Esophagus squamous epithelium (tissue), 5 donors: ENCODE measurements at regions not wholly inside any gene's neighbourhood (a gene's known extent, or its start where the extent isn't known, plus 50 kb on each side); places are given as distances from the start of the nearest gene placed in this dataset.

Source experiments
- DNase-seq: peaks from one replicate; lab custom pipeline; 2025; lab: John Stamatoyannopoulos, UW
- H3K27ac ChIP-seq, 4 donors: fragments of 200-600 bp; sonication (generic); one replicate each; pipeline ENCODE4 v1.5.1; 2016 to 2019; ENCODE audit warnings: mild to moderate bottlenecking in 1 of 4
- H3K27me3 ChIP-seq, 4 donors: fragments of 200-600 bp; sonication (generic); 1 replicate in 3 of 4; 2 replicates in 1 of 4; pipeline versions ENCODE4 v1.5.1 to v1.6.0; 2017 to 2021; ENCODE audit warnings: antibody characterized with exemption in 1 of 4
- H3K36me3 ChIP-seq, 3 donors: fragments of 200-600 bp; sonication (generic); one replicate each; pipeline ENCODE4 v1.5.1; 2016 to 2019
- H3K4me1 ChIP-seq, 3 donors: fragments of 200-600 bp; sonication (generic); one replicate each; pipeline ENCODE4 v1.5.1; 2017 to 2019
- H3K4me3 ChIP-seq, 4 donors: fragments of 200-600 bp; sonication (generic); 1 replicate in 3 of 4; 2 replicates in 1 of 4; pipeline ENCODE4 v1.5.1; 2016 to 2019; ENCODE audit warnings: mild to moderate bottlenecking in 2 of 4, moderate library complexity in 1 of 4
- H3K9me3 ChIP-seq, 3 donors: fragments of 200-600 bp; sonication (generic); one replicate each; pipeline ENCODE4 v1.5.1; 2016 to 2019
- CTCF ChIP-seq, 6 experiments: fragments of 450-650 bp in 4 of 6; fragments of 200-600 bp in 2 of 6; sonication (generic) in 2 of 6; IDR thresholded peaks; one replicate each; pipeline ENCODE4 v1.5.1; 2016 to 2019; ENCODE audit warnings: antibody characterized with exemption in 6 of 6, mild to moderate bottlenecking in 4 of 6, moderate library complexity in 4 of 6
- POLR2A ChIP-seq, 4 donors: fragments of 450-650 bp; IDR thresholded peaks; one replicate each; pipeline ENCODE4 v1.6.1; 2017; ENCODE audit warnings: antibody characterized with exemption in 4 of 4, mild to moderate bottlenecking in 4 of 4, moderate library complexity in 3 of 4
- WGBS, 2 donors: methylation state at CpG; one replicate each; pipeline ENCODE4 v1.1.5; 2018; 5-methylcytosine and 5-hydroxymethylcytosine counted together
- intact Hi-C: fragments of 100-400 bp; cut with DNase I; formaldehyde crosslinking; loops from one replicate; pipeline ENCODE4 v1.15.0; 2022
- donor health status: DM: yes; HTN: yes; CAD: no.

GRCh38 chr5:124227914-124228313, 518.5 kb downstream of the ZNF608 start:
- Histone ChIP-seq H3K27ac (no peak overlapping the region), H3K27me3 (no peaks in the 10 kb centered on the region), H3K4me1 (no peaks in the 10 kb centered on the region), H3K36me3 (no peaks in the 10 kb centered on the region), H3K4me3 (no peak overlapping the region), H3K9me3 (no peaks in the 10 kb centered on the region)
- intact Hi-C loops, result no loop called here
- TF ChIP-seq CTCF (IDR thresholded peaks at IDR 0.05) (no peak), POLR2A (IDR thresholded peaks at IDR 0.05) (no peak)
- no peak for DNase-seq

- 71 to 81% methylated on average over 2 of the region's 2 CpGs for whole genome bisulfite sequencing, 2 donors
- H3K27me3 ChIP-seq, result no peaks in the 10 kb centered on the region
- H3K4me3 ChIP-seq, result no peak overlapping the region
- TF ChIP-seq CTCF (IDR thresholded peaks at IDR 0.05), result no peak
- TF ChIP-seq POLR2A (IDR thresholded peaks at IDR 0.05), result no peak
- H3K27ac ChIP-seq, result no peak overlapping the region
- no peaks in the 10 kb centered on the region for H3K9me3 ChIP-seq
- no peaks in the 10 kb centered on the region for H3K36me3 ChIP-seq
- intact Hi-C loops, result no loop called here
- H3K4me1 ChIP-seq, result no peaks in the 10 kb centered on the region
- no peak for DNase-seq
These were observed 526.0 kb downstream of the ZNF608 start for GRCh38 chr5:124220418-124220817.

- WGBS, 2 donors, result 85 to 86% methylated on average over 9 of the region's 9 CpGs
- Histone ChIP-seq H3K27ac (no peak overlapping the region), H3K27me3 (no peaks in the 10 kb centered on the region), H3K36me3 (no peaks in the 10 kb centered on the region), H3K4me3 (no peak overlapping the region), H3K9me3 (no peaks in the 10 kb centered on the region), H3K4me1 (no peaks in the 10 kb centered on the region)
- intact Hi-C loops, result no loop called here
- TF ChIP-seq CTCF (IDR thresholded peaks at IDR 0.05), result no peak
- no peak for TF ChIP-seq POLR2A (IDR thresholded peaks at IDR 0.05)
- DNase-seq, result no peak
These were observed 533.5 kb downstream of the ZNF608 start for GRCh38 chr5:124212934-124213333.

- WGBS, 2 donors, result 54 to 94% methylated on average over 1 to 2 of the region's 2 CpGs
- no peak overlapping the region for H3K27ac ChIP-seq
- H3K9me3 ChIP-seq, result no peaks in the 10 kb centered on the region
- H3K4me1 ChIP-seq, result no peaks in the 10 kb centered on the region
- intact Hi-C loops, result no loop called here
- no peaks in the 10 kb centered on the region for H3K36me3 ChIP-seq
- H3K27me3 ChIP-seq, result no peaks in the 10 kb centered on the region
- no peak overlapping the region for H3K4me3 ChIP-seq
- no peak for DNase-seq
- TF ChIP-seq CTCF (IDR thresholded peaks at IDR 0.05) (no peak), POLR2A (IDR thresholded peaks at IDR 0.05) (no peak)
These were observed 536.1 kb downstream of the ZNF608 start for GRCh38 chr5:124210111-124210910.

GRCh38 chr5:124207118-124207517, 539.3 kb downstream of the ZNF608 start:
- H3K36me3 ChIP-seq, result no peaks in the 10 kb centered on the region
- TF ChIP-seq POLR2A (IDR thresholded peaks at IDR 0.05) (no peak), CTCF (IDR thresholded peaks at IDR 0.05) (no peak)
- intact Hi-C loops, result no loop called here

More at GRCh38 chr5:124207118-124207517, 539.3 kb downstream of the ZNF608 start:
- WGBS, 2 donors, result 68 to 74% methylated on average over 3 of the region's 3 CpGs
- no peak overlapping the region for H3K27ac ChIP-seq
- peaks cover 0 to 14% (median 13%) of the 10 kb centered on the region in 3 donors for H3K9me3 ChIP-seq
- no peaks in the 10 kb centered on the region for H3K27me3 ChIP-seq
- no peak for DNase-seq
- no peaks in the 10 kb centered on the region for H3K4me1 ChIP-seq
- H3K4me3 ChIP-seq, result no peak overlapping the region
